Neural crest cell (in vitro differentiated cells): ENCODE measurements at regions not wholly inside any gene's neighbourhood (a gene's known extent, or its start where the extent isn't known, plus 50 kb on each side); places are given as distances from the start of the nearest gene placed in this dataset.
"Not testable (repeated sequence)": the region's sequence is repeated elsewhere in the genome, so short reads cannot be mapped to it uniquely, and the experiment has no call there.

Experiments
- DNase-seq: peaks from one replicate; pipeline ENCODE4 v3.0.0; 2021; ENCODE audit warnings: low read depth, mixed read lengths, low spot score
- H3K27ac Mint-ChIP-seq: one replicate; pipeline ENCODE4 v1.8.0; 2021; ENCODE audit warnings: mild to moderate bottlenecking, mixed read lengths; ENCODE audit not compliant: unreplicated experiment
- H3K27me3 Mint-ChIP-seq: 2 replicates; pipeline ENCODE4 v1.8.0; 2021; ENCODE audit warnings: low read depth, mild to moderate bottlenecking, mixed read lengths
- H3K36me3 Mint-ChIP-seq: 2 replicates; pipeline ENCODE4 v1.8.0; 2021; ENCODE audit warnings: low read depth, mild to moderate bottlenecking, mixed read lengths
- H3K4me1 Mint-ChIP-seq: 2 replicates; pipeline ENCODE4 v1.8.0; 2021; ENCODE audit warnings: mixed read lengths
- H3K4me3 Mint-ChIP-seq: one replicate; pipeline ENCODE4 v1.8.0; 2021; ENCODE audit warnings: mild to moderate bottlenecking, mixed read lengths
- H3K9me3 Mint-ChIP-seq: 2 replicates; pipeline ENCODE4 v1.8.0; 2021; ENCODE audit warnings: mixed read lengths
- CTCF ChIP-seq: fragments of 200-600 bp; sonication (generic); conservative IDR thresholded peaks from 2 replicates; pipeline ENCODE4 v1.5.0; 2021; ENCODE audit warnings: antibody characterized with exemption, mild to moderate bottlenecking

GRCh38 chr21:22813201-22813600, 1815.0 kb downstream of the NCAM2 start:
- no peak for DNase-seq
- Mint-ChIP-seq H3K4me3 (no peak overlapping the region), H3K27me3 (no peaks in the 10 kb centered on the region), H3K36me3 (no peaks in the 10 kb centered on the region), H3K9me3 (peaks cover 2% of the 10 kb centered on the region), H3K27ac (no peak overlapping the region), H3K4me1 (peaks cover 7% of the 10 kb centered on the region)
- no peak for TF ChIP-seq CTCF

GRCh38 chr21:22818681-22819485, 1820.7 kb downstream of the NCAM2 start:
- not testable (repeated sequence) for H3K27ac Mint-ChIP-seq, H3K4me3 Mint-ChIP-seq, DNase-seq, H3K36me3 Mint-ChIP-seq, H3K9me3 Mint-ChIP-seq, H3K27me3 Mint-ChIP-seq, H3K4me1 Mint-ChIP-seq

GRCh38 chr21:22827422-22827821, 1829.2 kb downstream of the NCAM2 start:
- no peak overlapping the region for H3K4me3 Mint-ChIP-seq
- peaks cover 13% of the 10 kb centered on the region for H3K9me3 Mint-ChIP-seq
- H3K27me3 Mint-ChIP-seq = no peaks in the 10 kb centered on the region
- no peaks in the 10 kb centered on the region for H3K4me1 Mint-ChIP-seq
- DNase-seq = no peak
- TF ChIP-seq CTCF = no peak
- H3K27ac Mint-ChIP-seq = no peak overlapping the region
- peaks cover 8% of the 10 kb centered on the region for H3K36me3 Mint-ChIP-seq

- Mint-ChIP-seq H3K27ac (no peak overlapping the region), H3K4me3 (no peak overlapping the region), H3K27me3 (no peaks in the 10 kb centered on the region), H3K9me3 (no peaks in the 10 kb centered on the region), H3K36me3 (no peaks in the 10 kb centered on the region), H3K4me1 (no peaks in the 10 kb centered on the region)
- no peak for TF ChIP-seq CTCF
- DNase-seq = no peak
These were observed 1844.7 kb downstream of the NCAM2 start for GRCh38 chr21:22842875-22843274.

- no peaks in the 10 kb centered on the region for H3K27me3 Mint-ChIP-seq
- H3K27ac Mint-ChIP-seq = no peak overlapping the region
- peaks cover 4% of the 10 kb centered on the region for H3K4me1 Mint-ChIP-seq
- H3K4me3 Mint-ChIP-seq = no peak overlapping the region
- no peaks in the 10 kb centered on the region for H3K9me3 Mint-ChIP-seq
- no peak for DNase-seq
- no peak for TF ChIP-seq CTCF
- no peaks in the 10 kb centered on the region for H3K36me3 Mint-ChIP-seq
These were observed 1857.4 kb downstream of the NCAM2 start for GRCh38 chr21:22855581-22855980.

- no peak for TF ChIP-seq CTCF
- Mint-ChIP-seq H3K27ac (no peak overlapping the region), H3K36me3 (no peaks in the 10 kb centered on the region), H3K9me3 (no peaks in the 10 kb centered on the region), H3K4me1 (no peaks in the 10 kb centered on the region), H3K4me3 (no peak overlapping the region), H3K27me3 (no peaks in the 10 kb centered on the region)
- DNase-seq = no peak
These were observed 1873.5 kb downstream of the NCAM2 start for GRCh38 chr21:22871692-22872091.
